Stimulated activated CD4-positive, alpha-beta T cell treated with anti-CD3 and anti-CD28 coated beads, Interleukin-12 subunit alpha, Interleukin-12 subunit beta, amount 100 ng/mL, for 4 hours (primary cell): ENCODE measurements at regions not wholly inside any gene's neighbourhood (a gene's known extent, or its start where the extent isn't known, plus 50 kb on each side); places are given as distances from the start of the nearest gene placed in this dataset.

Source experiments
- DNase-seq: peaks from one replicate; pipeline ENCODE4 v3.0.0-alpha.2; 2020

- no peak for DNase-seq
Observed at GRCh38 chr12:123100882-123101281, 50.0 kb downstream of the PITPNM2 start.

GRCh38 chr12:123100450-123100849 is 50.4 kb downstream of the PITPNM2 start:
- DNase-seq = no peak

DNA sequence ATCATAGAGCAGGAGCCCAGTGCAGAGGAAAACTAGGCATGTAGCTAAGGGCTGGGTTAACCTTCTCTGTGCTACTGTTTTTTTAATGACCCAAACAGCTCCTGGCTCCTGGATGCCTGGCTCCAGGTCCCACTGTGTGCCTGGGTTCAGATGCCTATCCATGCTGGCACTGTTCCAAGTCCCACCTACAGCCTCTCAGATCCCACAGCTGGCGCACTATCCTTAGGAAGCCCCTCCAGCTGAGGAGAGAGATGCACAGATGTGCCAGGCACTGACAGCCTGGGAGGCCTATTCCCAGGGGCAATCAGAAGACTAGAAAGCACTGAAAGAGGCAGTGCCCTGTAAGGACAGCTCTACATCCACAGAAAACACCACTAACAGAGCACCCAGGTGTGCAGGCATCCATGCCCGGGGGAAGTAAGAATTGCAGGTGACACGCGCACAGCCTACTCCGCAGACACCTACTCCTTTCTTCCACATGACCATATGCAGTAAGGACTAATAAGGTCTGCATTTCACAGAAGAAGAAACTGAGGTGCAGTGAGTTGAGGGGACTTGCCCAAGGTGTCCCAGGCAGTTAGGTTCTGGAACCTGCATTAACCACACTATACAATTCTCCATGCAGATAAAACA is 51.2 kb downstream of the PITPNM2 start:
- no peak for DNase-seq

DNA sequence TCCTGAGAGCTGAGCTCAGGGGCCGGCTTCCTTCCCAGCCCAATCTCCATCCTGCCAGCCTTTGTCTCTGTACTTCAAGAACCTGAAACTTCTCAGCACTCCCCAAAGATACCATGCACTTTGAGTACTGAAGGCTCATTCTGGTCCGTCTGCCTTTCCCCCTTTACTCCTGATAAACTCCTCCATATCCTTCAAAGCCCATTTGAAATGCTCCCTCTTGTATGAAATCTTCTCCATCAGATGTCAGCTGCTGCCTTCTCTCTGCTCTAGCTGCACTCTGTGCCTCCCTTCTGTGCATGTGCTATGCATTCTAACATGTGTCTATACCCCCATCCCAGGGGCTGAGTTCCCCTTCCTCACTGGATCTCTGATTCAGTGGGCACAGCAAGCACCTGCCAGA is 52.1 kb downstream of the PITPNM2 start:
- no peak for DNase-seq

- DNase-seq = no peak
Observed at GRCh38 chr12:123097561-123098084, 53.3 kb downstream of the PITPNM2 start.

DNA sequence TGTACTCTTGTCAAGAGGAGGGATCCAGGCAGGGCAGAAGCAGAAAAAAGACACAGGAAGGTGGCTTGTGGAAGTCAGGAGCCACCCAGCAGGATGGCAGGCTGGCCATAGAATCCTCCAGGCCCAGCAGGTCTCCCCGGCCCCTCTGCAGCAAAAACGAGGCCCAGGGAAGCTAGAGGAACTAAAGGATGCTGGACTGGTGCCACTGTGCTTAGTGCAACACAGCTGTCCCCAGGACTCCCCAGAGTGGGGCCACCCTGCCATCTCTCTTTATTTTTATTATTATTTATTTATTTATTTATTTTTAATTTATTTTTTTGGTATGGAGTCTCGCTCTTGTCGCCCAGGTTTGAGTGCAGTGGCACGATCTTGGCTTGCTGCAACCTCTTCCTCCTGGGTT is 54.1 kb downstream of the PITPNM2 start:
- DNase-seq = no peak

DNA sequence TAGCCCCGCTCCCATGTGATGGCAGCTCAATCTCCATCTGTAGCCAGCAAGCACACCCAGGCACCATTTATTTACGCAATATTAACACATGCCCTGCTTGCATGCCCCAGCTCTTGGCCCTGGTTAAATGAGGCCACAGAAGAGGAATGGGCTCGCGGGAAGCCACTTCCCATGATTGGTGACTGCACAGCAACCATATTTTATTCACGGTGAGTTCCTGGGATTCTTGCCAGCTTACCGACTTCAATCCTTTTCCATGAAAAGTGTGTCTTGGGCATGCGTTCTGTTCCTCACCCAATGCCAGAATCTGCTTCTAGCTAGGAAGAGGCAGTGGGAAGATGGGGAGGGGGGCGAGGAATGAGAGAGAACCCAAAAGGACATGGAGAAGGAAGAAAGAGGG is 54.7 kb downstream of the PITPNM2 start:
- no peak for DNase-seq

DNA sequence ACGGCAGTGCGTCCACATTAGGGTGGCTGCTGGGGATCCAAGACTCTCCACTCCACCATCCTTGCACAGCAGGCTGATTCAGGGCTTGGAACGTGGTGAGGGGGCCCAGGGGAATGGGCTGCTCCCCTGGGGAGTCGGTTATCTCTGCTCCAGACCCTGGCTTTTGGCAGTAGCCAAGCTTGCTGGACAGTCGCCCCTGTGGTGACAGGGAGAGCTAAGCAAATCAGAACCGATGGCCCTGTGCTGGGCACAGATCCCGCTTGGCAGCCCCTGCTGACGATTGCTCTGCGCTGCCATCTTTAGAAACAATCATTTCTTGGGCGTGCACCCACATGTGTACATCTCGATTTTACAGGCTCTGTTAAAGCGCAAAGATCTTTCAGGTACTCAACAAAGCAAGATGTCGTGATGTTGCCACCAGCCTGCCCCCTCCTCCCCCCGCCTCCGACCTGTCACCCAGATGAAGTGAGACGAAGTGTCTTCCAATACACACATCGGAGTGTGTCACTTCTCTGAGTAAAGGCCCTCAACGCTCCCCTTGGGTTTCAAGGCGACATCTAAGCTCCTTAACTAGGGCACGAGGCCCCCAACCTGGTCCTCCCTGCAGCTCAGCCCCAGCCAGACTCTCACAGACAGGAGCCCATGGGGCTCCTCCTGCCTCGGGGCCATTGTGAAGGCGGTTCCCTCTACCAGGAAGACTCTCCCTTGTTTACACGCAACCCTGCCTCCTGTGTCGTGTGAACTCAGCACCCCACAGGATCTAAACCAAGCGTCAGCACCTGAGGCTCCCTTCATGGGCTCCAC is 55.6 kb downstream of the PITPNM2 start:
- no peak for DNase-seq

GRCh38 chr12:123094349-123095077 is 56.4 kb downstream of the PITPNM2 start:
- DNase-seq = no peak

GRCh38 chr12:123092866-123093265 is 58.0 kb downstream of the PITPNM2 start:
- no peak for DNase-seq

GRCh38 chr12:123091230-123092150 is 59.4 kb downstream of the PITPNM2 start:
- DNase-seq = no peak

- no peak for DNase-seq
Observed at GRCh38 chr12:123089631-123090353, 61.1 kb downstream of the PITPNM2 start.

DNA sequence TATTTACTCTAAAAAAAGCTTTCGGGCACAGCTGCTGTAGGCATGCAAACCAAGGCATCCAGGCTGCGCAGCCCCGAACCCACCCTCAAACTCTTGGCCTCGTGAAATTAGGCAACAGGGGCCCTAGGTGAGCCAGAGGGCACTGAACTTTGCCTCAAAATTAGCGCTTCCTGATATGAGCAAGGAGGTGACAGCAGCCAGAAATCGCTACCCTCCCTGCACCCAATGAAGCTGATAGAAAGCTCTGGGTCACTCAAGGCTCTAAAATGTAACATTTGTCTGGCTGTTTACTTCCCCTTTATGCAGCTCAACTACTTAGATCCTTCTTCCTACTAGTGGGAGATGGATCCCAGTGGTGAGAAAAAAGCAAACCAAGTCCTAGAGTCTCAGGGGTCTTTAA is 61.8 kb downstream of the PITPNM2 start:
- no peak for DNase-seq

DNA sequence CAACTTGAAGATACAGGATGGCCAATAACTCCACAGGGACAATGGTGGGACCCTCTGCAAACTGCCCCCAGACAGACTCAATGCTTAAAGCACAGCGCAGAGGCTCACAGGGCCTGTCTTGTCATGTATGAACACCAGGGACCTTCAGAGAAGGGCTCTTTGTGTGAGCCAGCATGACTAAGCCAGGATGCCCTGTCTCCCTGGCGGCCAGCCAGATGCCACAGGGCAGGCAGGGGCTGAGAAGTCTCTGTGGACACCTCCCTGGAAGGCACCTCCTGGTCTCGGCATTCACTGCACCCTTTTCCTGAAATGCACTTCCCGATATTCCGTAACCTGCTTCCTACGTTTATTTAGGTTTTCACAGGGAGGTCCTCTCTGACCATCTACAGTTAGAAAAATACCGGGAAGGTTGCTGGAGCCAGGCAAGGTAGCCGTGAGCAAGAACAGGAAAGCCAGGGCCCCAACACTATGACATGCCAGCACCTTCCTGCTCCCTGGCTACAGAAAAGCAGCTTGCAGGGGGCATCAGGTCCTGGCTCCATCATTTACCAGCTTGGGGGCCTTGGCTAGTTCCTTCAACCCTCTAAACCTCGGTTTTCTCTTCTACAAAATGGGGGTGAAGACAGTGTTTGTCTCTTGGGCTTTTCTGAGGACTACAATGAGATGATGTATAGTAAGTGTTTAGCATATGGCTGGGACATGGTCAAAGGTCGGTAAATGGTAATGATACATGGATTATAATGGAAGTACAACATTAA is 65.0 kb downstream of the PITPNM2 start:
- DNase-seq = no peak

GRCh38 chr12:123085066-123085465 is 65.8 kb downstream of the PITPNM2 start:
- no peak for DNase-seq

- no peak for DNase-seq
Observed at GRCh38 chr12:123083661-123084571, 67.0 kb downstream of the PITPNM2 start.

GRCh38 chr12:123080634-123081033 is 70.3 kb downstream of the PITPNM2 start:
- no peak for DNase-seq

DNA sequence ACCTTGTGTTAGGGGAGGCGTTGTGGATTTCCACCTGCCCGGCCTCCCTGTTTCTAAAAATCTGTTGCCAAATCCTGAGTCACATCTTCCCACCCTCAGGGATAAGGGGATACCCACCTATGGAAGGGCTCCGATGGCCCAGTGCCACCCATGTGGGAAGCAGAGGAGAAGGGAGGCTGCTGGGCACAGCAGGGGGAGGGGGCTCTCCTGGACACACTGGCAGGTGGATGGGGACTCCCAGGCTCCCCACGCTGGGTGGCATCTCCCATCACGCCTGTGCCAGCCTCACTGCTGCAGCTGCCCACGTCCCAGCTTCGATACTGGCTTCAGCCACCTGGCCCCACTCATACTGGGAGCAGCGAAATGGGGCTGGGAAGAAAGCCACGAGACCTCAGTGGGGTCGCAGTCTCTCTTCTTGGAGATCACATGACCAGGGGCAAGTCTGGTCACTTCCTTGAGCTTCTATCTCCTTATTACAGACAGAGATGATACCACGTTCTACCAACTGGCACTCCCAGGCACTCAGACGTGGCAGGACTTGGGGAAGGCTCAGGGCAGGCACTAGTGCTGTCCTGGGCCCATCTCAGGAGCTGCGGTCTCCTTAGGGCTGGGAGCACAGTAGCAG is 72.2 kb downstream of the PITPNM2 start:
- no peak for DNase-seq

- DNase-seq = no peak
Observed at GRCh38 chr12:123078120-123078465, 72.8 kb downstream of the PITPNM2 start.
